Suppressor macrophage (primary cell): ENCODE measurements at regions not wholly inside any gene's neighbourhood (a gene's known extent, or its start where the extent isn't known, plus 50 kb on each side); places are given as distances from the start of the nearest gene placed in this dataset.

ENCODE experiments used
- DNase-seq, 4 experiments: peaks; one replicate each; pipeline ENCODE4 v3.0.0-alpha.2; 2020 to 2022

DNA sequence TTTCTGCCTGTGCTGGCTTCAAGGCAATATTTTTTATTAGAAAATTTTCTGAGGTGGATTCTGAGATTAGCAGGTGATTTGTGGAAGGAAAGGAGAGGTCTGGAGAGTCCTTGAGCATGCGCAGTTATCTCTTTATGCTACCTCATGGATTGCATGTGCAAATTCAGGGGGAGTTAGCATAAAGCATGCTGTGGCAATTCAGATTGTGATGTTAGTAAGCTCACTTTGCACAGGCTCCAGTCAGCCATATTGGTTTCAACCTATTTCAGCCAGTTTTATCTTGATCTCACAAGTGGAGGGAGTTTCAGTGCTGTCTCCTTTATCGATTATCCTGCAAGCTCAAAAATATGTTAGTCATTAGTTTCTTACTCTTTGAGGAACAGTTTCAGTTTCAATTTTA, 2012.3 kb upstream of the PIK3C3 start:
- no peak for DNase-seq

DNA sequence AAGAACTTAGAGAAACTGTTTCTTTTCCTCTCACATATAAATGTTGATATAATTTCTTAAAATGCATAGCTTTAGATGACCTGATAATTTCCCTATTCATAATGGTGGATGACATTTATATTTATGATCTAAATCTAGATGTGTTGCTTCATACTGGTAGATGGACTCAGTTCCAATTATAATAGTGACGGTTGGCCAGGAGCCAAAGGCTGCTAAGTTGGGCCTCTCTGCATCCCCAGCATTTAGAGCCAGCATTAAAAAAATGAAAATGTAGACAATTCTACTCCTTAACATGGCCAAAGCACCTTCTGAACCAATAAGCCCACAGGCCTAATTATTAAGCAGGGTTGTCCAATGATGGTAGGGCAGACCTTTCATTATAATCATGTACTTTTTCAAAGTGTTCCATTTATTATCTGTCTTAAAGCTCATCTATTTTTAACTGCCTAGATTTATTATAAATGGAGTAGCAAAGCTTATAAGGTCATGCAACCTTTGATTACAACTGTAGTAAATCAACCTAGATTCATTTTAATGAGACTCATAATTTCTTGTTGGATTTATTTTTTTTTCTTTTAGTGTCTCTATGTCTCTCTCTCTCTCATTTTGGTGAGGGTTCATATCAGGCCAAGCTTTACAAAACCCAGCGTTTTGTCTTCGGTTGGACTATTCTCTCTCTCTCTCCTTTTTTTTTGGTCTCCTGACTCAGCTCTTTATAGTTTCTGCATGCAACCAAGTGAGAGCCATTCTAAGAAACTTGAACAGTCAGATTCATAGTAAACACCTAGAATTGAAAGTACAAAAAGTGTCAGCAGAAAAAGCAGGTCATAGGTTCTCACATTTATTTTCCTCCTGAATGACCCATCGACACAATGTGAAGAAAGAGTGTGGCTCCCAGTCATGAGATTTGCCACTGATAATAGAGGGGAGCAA, 2016.1 kb upstream of the PIK3C3 start:
- no peak for DNase-seq

DNA sequence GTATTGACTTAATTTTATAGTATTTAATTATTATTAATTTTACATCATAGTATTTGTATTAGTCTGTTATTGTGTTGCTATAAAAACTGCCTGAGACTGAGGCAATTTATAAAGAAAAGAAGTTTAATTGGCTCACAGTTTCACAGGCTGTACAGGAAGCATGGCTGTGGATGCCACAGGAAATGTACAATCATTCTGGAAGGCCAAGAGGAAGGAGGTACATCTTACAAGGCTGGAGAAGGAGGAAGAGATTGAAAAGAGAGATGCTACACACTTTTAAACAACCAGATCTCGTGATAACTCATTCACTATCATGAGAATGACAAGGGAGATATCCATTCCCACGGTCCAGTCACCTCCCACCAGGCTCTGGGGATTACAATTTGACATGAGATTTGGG, 2019.4 kb upstream of the PIK3C3 start:
- no peak for DNase-seq

DNA sequence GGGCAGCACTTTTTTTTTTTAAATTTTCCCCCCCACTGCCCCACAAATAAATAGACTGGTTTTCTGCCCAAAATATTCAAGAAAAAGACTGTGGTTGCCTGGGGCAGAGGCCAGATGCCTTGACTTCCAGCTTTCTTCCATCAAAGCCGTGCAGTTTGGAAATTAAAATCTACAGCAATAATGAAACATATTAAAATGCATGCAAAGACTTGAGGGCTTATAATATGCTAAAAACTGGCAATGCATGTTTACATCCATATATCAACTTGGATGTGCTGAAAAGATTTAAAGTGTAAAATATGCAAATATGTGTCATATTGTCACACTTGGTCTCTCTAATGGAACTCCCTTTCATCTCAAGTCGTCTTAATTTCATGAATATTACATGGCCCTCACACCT, 2036.2 kb upstream of the PIK3C3 start:
- no peak for DNase-seq

DNA sequence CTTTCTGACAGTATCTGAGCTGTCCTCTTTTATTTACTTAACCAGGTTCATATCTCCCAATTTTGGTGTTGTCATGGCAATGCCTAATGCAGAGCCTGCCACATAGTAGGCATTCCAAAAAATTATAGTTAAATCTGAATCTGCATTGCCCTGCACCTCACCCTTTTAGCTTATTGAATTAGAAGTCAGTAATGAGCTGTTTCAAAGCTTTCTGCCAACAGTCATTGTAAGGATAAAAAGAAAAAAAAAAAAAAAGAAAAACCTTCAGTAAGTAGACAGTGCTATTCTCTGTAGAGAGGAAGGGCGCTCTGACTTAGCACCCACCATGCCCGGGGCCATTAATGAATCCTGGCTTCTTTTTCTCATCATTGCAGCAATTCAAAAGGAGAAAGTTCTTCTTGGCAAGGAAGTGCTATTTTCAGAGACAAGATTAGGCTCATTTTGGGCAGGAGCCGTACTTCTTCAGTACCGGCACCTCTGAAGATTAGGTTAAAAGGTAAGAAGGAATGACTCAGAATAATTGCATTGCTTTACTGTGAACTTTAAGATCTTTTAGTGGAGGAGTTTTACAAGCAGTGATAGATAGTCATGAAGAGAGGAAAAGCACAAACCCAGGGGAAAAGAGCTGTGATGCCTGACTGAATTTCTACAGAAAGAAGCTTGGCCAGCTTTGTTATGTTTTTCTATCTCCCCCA, 2041.2 kb upstream of the PIK3C3 start:
- DNase-seq, result no peak

DNA sequence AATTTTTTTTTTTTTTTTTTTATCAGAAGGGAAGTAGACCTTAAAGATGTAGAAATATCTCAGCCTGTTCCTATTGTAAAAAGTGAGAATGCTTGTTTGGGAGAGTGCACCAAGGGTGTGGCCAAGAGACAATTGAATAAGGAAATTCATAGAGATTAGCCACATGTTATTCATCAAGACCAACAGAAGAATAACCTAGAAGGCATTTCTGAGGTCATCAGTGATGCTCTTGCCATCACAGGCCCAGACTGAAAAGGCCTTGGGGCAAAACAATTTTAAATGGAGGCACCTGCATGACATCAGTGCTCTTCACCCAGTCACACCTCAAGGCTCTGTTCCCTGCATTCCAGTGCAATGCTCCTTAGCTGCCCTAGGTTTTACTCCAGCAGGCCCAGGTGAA, 2043.3 kb upstream of the PIK3C3 start:
- no peak for DNase-seq

DNA sequence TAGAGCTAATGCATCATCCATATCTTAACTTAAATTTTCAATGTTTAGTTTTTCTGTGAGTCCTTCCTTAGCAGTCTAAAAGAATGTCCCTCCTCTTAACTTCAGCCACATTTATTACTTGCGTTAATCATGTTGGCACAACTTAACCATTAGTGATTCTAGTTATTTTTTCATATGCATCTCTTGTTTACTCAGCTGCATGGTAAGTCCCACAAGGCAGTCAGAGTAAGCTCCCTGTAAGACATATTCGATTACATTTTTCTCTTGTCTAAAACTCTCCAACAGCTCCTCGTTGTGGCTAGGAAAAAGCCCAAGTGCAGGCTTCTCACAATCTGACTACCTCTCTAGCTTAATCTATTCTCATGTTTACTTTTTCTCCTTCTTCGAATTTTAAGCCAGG, 2045.3 kb upstream of the PIK3C3 start:
- DNase-seq, result no peak

DNA sequence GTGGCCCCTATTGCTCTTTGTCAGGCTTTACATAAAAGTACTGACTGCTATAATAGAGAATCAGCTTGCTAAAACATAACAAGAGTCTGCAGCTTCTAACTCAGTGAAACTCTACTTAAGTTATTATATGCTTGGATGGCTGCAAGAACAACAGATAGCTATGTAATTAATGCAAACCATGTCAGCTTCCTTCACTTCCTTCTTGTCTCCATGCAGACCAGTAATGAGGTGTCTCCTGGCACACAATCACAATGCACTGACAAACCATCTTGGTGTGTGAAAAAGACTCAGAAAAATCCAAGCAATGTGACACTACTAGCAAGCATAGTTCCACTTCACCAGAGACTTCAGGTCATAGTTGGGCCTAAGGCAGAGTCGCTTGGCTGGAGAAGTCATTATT, 2068.9 kb upstream of the PIK3C3 start:
- no peak for DNase-seq

DNA sequence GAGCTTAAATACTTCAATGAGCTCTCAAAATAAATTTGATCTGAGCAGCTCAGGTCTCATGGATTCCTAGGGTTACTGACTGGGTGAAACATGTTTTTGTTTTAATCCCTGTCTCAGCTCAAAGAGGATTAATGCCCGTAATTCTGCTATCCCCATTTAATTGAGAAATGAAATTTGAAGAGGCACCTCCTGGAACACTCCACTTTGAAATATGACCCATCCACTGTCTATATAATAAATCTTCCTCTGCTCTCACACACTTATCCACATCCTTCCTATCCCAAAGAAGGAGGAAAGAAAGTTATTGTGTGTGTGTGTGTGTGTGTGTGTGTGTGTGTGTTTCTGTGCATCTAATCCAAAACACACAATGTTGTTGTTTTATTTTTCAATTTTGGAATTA, 2082.4 kb upstream of the PIK3C3 start:
- DNase-seq, result no peak

DNA sequence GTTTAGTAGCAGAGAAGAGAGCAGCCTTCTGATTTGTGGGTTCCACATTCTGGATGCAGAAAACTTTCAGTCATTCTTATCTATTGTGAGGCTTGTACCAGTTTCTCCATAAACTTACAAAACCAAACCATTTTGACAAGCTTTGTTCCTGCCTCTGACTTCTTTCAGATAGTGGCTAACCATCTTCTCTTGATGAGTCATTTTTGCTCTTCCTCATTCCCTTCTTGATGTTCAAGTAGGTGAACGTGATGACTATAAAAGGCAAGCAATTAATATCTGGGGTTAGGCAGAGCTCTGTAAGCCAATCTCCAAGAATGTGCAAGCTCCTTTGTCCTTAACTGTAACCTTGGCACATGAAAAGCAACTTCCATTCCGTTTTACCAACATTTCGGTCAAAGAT, 2083.1 kb upstream of the PIK3C3 start:
- DNase-seq, result no peak

DNA sequence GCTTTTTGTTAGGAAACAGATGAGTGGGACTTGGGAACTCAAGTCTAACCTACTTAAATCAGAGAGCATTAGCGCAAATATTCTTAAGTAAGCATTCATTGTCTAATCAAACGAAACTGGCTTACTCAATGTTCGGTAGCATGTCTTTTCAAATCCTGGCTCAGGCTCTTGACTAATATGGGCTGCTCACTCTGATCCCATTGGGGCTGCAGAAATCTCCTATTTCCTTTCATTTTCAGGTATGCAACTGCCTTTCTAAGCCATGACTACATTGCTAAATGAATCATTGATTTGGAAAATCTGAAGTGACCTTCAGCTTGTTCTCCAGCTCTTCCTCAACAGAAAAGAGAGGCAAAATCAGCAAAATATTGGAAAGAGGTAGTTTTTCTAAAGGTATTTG, 2084.4 kb upstream of the PIK3C3 start:
- no peak for DNase-seq

DNA sequence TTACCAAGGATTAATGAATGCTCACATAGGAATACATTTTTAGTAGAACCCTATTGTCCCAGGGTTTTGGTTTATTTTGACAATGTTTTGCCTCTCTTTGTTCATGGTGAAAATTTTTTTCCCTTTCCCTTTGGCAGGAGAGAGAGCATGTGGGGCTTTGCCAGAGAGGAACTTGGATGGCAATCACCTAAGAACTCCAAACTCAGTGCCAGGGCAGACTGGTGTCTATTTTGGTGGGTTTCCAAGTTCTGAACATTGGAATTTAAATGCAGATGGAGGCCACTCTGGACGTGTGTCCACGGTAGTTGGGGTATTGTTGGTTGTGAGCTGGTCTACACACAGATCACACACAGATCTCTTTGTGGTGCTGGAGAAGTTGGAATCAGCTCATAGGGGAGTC, 2091.1 kb upstream of the PIK3C3 start:
- no peak for DNase-seq

DNA sequence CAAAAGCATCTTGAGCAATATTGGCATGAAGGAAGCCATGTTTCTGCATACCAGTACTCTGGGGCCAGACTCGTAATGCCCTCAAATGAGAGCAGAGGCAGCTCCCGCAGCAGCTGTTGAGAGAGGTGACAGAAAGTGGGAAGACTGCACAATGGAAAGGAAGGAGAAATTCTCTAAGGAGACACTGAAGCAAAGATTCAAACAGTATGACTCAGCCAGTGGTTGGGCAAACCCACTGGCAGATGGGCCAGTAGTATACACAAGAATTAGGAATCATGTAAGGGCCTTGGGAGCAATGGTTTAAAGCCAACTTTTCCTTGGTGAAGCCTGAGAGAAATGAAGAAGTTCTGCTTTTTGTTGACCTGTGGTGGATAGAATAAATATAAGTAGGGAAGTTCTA, 2092.7 kb upstream of the PIK3C3 start:
- no peak for DNase-seq

DNA sequence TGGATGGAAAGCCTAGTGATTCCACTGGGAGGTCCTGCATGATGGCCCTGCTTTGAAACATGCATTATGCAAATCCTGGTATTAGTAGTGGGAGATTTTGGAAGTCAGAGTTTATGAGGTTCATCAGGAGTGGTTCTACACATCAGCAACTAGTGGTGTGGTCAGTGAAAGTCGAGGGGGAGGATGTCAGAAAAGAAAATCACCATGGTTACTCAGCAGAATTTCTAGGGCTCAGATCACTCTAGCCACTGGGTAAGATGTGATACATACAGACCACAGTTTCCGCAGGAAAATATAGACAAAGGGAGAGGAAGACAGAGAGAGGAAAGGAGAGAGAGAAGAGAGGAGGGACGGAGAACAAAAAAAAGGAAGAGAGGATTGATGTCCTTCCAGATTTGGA, 2100.7 kb upstream of the PIK3C3 start:
- DNase-seq, result no peak

DNA sequence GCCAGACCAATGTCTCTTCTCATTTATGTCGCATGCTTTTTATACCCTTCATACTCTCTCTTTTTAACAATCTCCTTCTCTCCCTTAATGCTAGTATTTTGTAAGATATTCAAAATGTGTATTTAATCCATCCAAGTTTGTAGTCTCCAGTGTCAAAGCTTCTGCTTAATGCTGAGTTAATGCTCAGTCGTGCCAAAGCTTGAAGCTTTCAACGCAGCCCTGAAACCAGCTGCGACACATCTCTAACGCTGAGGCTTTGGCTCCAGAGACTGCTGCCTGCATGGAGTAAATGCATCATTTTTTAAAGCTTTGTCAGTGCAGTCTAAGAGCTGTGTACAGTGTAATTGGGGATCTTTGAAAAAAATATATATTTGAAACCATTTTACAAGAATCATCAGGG, 2108.8 kb upstream of the PIK3C3 start:
- no peak for DNase-seq

DNA sequence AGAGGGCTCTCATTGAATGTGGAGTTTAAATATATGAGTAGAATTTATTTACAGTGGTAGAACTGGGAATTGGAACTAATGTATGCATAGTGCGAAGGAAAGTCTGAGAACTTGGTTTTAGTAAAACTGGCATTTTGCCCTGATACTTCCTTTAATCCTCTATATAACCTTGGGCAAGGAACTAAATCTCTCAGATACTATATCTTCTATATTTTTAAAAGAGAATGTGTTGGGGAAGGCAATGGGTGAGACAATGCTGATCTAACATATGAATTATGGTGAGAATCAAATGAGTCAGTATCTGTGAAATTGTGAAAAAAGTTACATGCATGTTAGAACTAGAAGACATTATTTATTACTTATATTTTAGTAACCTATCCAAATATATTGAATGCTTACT, 2109.4 kb upstream of the PIK3C3 start:
- DNase-seq, result no peak

DNA sequence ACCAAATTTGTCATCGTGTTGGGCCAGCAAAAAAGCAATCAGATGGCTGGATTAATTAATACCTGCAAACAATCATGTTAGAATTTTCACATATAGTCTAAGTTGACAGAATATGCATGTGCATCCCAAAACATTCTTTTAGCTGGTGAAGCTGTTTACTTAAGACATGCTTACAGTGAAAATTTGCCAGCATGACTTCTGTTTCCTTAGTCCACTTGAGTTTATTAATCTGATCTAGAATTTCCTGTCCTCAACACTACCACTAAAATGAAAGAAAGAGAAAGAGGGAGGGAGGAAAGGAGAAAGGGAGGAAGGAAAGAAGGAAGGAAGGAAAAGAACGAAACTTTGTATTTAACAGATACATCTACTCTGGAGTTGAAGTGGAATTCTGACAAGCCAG, 2109.9 kb upstream of the PIK3C3 start:
- no peak for DNase-seq

DNA sequence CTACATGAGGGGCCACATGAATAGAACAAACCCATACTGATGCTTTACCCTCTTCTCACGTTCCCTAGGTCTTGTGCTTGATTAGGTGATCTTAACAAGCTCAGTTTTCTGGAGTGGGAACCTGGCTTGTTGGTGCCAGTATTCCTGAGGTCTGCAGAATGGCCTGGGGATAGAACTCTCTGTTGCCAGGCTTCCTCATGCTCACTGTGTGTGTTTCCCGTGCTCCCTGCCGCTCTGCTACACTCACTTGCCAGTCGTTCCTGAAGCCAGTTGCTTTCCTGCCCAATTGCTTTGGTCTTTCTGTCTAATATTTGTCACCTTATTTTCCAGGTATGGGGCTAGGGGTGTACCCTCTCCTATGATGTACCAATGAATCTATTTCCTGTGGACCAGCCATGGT, 2111.5 kb upstream of the PIK3C3 start:
- DNase-seq, result no peak

DNA sequence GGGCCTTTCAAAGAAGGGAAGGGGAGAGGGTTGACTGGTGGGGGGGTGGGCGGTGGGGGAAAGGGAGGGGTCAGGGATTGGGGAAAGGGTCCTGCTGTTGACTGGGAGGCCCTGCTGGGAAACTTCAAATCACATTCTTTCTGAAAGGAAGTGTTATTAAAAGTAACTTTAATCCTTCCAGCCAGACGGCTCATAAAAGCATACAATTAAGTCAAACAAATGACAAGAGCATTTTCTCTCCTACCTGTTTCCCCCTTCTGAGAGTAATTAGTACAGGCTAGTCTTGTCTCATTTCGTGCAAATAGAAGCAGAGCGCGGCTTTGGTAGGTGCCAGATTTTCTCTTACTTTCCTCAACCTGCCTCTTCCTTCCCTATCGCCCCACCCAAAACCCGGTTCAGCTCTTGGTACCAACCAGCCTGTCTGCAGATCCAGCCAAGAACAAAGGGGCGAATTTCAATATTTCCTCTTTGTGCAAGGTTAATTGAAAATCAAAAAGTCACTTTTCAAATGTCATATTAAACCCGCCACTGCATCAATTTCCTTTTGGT, 2112.6 kb upstream of the PIK3C3 start:
- no peak for DNase-seq

DNA sequence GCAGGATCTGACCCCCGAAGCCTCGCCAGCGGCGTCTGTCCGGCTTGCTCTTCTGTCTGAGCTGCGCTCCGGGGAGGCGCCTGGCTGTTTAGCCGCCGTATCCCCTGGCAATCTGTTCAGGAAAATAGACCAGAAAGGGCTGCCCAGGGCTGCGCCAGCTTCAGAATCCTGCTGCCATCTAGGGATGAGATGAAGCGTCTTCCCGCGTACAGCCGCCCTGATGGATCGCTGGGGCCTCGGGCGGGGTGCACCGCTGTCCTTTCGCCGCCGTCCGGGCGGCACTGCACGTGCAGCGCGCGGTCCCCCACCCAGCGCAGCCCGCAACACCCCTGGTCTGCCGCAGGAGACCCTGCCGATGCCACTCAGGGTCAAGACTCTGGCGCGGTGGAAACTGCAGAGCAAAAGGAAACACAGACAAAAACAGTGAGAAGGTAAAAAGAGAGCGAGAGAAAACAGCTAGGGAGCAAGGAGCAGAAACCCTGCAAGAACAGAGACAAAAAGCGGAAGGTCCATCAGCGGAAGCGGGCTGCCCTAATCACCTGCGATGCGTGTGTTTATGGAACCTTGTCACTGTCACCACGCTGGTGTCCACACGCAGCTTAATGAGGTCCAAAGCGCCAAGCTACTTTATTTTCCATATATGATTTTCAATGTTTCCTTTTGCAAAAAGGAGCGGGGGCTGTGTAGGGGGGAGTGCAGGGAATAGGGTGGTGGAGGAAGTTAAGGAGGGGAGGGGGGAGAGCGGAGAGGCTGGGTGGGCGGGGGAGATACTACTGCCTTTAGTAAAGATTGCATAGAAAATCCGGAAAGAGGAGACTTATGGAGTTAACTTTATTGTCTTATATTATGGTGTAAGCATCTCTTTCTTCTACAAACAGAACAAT, 2113.3 kb upstream of the PIK3C3 start:
- DNase-seq, result peak; percentile 4 to 42 (median 22)

DNA sequence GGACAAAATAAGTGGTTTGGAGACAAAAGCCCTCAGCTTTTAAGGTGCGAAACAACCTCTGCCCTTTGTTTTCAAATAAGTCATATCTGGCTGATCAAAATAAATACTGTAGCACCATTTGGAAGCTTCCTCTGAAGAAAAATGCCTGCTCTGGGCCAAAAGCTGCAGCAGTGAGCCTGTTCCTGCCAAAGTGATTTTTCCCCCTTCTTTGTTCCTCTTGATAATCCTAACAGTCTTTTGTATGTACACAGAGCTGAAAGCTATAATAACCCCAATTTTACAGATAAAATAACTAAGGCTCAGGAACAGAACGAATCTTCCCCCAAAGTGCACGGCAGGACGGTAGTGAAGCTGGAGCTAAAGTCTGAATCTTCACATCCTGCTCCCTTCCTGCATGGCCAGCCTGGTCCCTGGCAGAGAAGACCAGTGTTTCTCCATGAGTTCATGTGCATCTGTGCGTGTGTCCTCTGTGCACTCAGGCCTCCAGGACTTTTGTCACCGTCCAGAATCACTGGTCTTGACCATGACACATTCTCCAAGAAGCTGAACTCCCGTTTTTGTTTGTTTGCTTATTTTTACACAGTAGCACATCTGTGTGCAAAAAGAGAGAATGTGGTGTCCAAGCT, 2114.1 kb upstream of the PIK3C3 start:
- no peak for DNase-seq

DNA sequence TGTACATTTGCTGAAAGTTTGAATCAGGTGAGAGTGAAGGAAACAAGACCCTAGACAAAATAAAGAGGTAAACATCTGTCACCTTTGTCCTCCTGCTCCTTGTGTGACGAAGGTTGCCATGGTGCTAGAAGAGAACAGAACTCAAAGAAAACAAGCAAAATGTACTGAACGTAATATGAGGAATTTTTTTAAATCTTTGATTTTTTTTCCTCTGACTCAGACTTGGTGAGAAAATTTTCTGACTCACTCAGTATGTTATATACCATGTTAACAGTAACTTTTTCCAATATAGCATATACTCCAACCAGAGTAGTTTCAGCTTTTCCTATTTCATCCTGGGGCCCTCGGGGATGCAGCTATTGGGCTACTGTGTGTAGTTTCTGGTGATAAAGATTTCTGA, 2114.6 kb upstream of the PIK3C3 start:
- no peak for DNase-seq
